ENCODE measurements at regions not wholly inside any gene's neighbourhood (a gene's known extent, or its start where the extent isn't known, plus 50 kb on each side); places are given as distances from the start of the nearest gene placed in this dataset.

GRCh38 chr13:105319875-105320274, 1215.6 kb downstream of the EFNB2 start:
- TF ChIP-seq CTCF (conservative IDR thresholded peaks at IDR 0.05; ENCODE audit: low read length) (no peak), EZH2phosphoT487 (IDR thresholded peaks at IDR 0.05; ENCODE audit: borderline replicate concordance, low read depth, low read length) (no peak)

All from OCI-LY7 (cell line).